NCI-H1417 (cell line): ENCODE measurements at regions not wholly inside any gene's neighbourhood (a gene's known extent, or its start where the extent isn't known, plus 50 kb on each side); places are given as distances from the start of the nearest gene placed in this dataset.

ENCODE experiments used
- DNase-seq, 3 experiments: peaks; one replicate each; lab custom pipeline; 2025; lab: John Stamatoyannopoulos, UW

- DNase-seq, result no peak
These were observed 51.8 kb upstream of the CTDP1 start for GRCh38 chr18:79627750-79628294.

GRCh38 chr18:79628416-79629248 is 51.0 kb upstream of the CTDP1 start:
- DNase-seq, result no peak

- no peak for DNase-seq
These were observed 50.4 kb upstream of the CTDP1 start for GRCh38 chr18:79629249-79629558.

GRCh38 chr18:79629606-79630005 is 50.0 kb upstream of the CTDP1 start:
- no peak for DNase-seq
